ENCODE measurements at regions not wholly inside any gene's neighbourhood (a gene's known extent, or its start where the extent isn't known, plus 50 kb on each side); places are given as distances from the start of the nearest gene placed in this dataset.

DNA sequence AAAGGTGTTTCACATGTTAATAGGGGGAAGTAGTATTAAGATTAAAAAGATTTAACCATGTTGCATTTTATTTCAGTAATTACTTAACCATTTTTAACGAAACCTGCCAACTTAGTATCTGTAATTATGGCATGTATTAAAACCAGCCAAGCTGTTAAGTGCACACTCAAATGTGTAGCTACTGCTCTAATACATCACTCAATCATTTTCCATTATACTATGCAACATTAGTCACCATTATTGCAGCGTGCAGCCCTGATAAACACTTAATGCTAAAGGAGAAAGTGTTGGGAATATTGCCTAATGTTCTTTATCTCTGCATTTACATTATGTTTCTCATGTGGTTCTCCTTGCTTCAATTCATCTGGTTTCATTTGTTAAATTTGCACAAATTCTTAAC, 745.9 kb upstream of the FAM98A start:
- DNase-seq (ENCODE audit: low spot score): no peak

DNA sequence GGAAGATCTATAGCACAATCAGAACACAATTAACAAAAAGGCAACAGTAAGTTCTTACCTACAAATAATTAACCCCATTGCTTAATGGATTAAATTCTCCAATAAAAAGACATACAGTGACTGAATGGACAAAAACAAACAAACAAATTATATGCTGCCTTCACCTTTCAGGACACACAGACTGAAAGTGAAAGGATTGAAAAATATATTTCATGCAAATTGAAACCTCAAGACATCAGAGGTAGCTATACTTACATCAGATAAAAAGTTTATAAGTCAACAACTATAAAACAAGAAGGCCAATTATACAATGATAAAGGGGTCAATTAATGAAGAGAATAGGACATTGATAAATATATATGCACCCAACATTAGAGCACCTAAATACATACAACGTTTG, 741.2 kb upstream of the FAM98A start:
- no peak for DNase-seq (ENCODE audit: low spot score)

- no peak for DNase-seq (ENCODE audit: low spot score)
These were observed 738.6 kb upstream of the FAM98A start for GRCh38 chr2:34337735-34338134.

DNA sequence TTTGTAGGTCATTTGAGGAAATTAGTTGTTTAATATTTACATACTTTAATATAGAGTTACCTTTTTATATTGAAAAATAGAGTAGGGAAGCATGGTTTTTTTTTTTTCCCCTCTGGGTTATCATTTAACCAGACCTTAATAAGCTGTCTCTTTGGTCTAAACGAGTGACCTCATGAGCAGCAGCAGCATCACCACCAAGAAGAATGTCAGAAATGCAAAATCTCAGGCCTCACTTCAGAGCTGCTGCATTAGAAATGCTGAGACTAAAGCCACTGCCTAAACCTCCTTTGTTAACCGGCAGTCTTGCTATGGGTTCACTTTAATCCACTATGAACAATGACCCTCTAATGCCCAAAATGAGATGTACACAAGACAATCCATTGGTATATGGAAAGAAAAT, 733.7 kb upstream of the FAM98A start:
- no peak for DNase-seq (ENCODE audit: low spot score)

- no peak for DNase-seq (ENCODE audit: low spot score)
These were observed 721.0 kb upstream of the FAM98A start for GRCh38 chr2:34320056-34320455.

DNA sequence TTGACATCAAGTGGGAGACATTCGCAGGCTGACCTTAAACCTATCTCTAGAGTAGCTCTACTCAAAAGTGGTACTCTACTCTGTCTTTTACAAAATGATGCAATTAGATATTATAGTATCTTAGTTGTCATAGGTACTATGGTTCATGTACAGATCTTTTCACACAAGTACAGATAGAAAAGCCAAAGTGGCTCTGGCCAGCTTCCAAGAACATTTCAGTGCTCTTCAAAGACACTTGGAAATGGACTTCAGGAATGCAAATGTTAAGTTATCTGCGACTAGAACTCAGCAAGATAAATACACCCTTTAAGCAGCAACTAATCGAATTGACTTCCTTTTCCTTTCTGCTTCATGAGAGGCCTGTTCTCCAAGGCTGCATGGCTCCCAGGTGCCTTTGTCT, 718.7 kb upstream of the FAM98A start:
- no peak for DNase-seq (ENCODE audit: low spot score)

DNA sequence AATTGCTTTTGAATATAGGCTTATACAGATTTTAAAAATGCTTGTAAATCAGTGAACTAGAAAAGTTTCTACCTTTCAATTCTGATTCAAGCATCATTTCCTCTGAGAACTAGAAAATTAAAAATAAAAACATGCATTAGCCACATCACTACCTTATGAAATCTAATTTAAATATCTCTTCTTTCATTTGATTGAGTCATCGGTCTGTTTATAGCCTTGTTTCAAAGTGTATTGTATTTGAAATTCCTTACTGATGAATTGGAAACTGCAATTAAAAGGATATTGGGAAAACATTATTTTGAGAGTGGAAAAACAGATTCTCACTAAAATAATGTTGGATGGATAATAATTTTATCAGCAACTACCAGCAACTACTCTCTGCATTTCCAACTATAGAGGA, 717.7 kb upstream of the FAM98A start:
- DNase-seq (ENCODE audit: low spot score): no peak

DNA sequence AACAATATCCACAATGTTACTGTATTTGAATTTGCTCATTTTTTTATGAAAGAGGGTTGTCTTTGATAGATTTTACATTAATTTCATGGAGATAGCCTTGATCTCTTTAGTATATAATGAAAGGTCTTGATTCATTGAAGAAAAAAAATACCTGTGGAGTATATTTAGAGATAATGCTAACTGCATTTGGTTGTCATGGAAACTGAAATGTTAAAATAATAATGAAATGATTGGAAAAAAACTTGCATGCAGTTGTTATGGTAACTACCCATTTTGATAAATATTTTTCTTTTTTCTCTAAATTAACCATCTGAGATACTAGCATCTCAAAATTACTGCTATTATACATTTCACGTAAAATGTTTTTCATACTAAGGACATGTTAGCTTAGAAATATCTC, 712.7 kb upstream of the FAM98A start:
- no peak for DNase-seq (ENCODE audit: low spot score)

GRCh38 chr2:34308140-34308539, 709.0 kb upstream of the FAM98A start:
- no peak for DNase-seq (ENCODE audit: low spot score)

DNA sequence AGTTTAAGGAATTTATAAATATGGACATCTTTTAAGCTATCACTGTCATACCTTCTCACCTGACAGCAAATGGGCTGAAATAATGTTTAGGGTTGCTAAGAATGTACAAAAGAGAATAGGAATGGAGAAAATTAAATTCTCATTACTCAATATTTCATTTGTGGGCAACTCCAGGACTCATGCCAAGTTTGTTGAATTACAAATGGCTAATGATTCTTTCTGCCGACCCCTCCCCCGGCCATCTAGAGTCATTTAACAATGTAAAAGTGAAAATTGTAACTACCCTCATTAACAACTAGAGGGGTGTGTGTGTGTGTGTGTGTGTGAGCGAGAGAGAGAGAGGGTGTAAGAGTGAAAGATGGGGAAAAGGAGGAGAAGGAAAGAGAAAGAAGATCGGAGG, 708.5 kb upstream of the FAM98A start:
- no peak for DNase-seq (ENCODE audit: low spot score)

- DNase-seq (ENCODE audit: low spot score): no peak
These were observed 707.6 kb upstream of the FAM98A start for GRCh38 chr2:34306745-34307144.

DNA sequence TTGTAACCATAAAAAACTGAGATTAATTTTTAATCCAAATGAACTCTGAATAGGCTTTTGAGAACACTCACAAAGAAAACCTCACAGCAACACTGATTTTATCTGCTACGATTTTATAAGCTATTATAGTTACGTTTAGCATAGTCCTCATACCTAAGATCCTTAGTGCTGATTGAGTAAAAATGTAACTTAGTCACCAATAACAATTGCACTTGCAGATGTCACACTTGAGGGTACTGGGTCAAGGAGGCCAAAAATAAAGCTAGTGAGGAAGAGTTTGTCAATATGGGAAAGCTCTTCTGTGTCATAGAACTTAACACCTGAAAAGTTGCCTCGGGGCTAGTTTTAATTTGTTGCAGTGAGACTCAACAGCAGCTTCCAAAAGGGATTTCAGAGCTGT, 706.5 kb upstream of the FAM98A start:
- DNase-seq (ENCODE audit: low spot score): no peak

DNA sequence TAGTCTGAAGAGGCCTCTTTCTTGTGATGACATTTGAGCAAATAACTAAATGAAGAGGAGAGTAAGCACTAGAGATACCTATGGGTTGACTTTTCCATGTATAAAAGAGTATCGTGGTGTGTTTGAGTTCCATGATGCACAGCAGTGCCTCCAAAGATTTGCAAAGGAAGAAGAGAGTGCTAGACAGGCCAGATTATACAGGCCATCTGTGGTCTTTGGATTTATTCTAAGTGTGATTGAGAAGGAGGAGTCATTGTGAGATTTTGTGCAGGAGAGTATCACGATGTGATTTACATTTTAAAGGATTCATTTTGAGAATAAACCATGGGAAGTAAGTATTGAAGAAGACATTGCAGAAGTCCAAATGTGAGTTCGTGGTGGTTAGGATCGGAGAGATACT, 695.9 kb upstream of the FAM98A start:
- no peak for DNase-seq (ENCODE audit: low spot score)

- DNase-seq (ENCODE audit: low spot score): no peak
These were observed 692.0 kb upstream of the FAM98A start for GRCh38 chr2:34291076-34291475.

DNA sequence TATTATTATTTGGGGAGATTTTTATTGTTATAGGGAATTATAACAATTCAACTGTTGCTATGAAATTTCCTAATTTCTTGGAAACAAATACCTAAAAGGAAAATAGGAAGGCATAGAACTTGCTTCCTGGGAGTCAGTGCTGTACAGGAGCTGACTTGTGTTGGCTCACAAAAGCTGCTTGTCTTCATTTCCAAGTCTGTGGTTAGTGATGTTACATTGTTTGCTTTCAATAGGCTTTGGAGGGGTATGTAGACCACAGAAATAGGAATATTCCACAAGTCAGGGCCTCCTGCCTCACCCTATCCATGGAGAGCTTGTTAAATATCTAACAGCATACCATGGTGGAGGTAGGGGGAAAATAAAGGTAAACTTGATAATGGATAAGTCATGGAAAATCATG, 688.9 kb upstream of the FAM98A start:
- DNase-seq (ENCODE audit: low spot score): no peak

- DNase-seq (ENCODE audit: low spot score): no peak
These were observed 681.5 kb upstream of the FAM98A start for GRCh38 chr2:34280606-34281005.

DNA sequence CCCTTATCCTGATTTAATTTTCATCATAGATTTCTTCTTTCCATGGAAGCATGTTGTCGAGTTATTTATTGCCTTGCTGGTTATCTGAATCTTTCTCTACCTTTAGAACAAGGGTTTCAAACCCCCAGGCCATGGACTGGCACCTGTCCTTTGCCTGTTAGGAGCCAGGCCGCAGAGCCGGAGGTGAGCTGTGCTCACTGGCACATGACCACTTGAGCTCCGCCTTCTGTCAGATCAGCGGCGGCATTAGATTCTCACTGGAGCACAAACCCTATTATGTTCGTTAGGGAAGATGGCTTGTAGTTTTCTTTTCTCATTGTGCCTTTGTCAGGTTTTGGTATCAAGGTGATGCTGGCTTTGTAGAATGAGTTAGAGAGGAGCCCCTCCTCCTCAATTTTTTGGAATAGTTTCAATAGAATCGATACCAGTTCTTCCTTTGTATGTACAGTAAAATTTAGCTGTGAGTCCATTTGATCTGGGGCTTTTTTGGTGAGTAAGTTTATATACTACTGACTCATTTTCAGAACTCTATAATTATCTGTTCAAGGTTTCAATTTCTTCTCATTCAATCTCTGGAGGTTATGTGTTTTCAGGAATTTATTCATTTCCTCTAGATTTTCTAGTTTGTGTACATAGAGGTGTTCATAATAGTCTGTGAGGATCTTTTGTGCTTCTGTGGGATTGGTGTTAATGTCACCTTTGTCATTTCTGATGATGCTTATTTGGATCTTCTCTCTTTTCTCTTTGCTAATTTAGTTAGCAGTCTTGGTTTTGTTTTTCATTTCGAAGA, 668.0 kb upstream of the FAM98A start:
- no peak for DNase-seq (ENCODE audit: low spot score)

DNA sequence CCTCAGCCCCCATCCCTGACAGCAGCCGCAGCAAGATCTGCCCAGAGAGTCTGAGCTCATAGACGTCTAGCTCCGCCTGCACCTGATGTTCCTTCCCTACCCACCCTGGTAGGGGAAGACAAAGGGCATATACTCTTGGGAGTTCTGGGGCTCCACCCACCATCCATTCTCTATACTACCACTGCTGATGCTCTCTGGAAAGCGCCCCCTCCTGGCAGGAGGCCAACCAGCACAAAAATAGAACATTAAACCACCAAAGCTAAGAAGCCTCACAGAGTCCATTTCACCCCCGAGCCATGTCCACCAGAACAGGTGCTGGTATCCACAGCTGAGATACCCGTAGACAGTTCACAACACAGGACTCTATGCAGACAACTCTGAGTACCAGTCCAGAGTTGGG, 662.6 kb upstream of the FAM98A start:
- no peak for DNase-seq (ENCODE audit: low spot score)

DNA sequence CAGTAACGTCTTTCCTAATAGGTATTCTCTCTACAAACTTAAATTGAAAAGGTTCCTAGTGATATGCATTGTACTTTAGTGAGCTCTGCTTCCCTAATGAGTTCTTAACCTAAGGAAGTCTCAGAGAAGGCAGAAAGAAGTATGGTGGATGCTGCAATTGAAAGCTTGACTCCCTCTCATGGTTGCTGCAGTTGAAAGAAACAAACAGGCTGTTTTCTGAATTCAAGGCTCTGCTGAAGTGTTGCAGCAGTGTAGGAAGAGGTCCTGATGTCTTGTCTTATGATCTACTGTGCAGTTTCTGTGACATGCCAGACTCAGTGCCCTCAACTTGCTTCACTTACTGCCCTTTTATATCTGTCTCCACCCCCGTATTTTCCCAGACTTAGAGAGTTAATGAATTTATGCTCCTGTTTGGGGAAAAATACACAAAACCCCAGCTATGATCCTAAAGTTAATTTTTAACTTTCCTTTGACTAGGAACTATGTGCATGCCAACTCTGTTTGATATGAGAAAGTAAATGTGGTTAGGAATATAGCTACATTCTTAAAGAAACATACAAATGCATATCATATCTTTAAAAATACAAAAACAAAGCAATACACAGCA, 655.3 kb upstream of the FAM98A start:
- DNase-seq (ENCODE audit: low spot score): no peak

GRCh38 chr2:34252111-34252510, 653.0 kb upstream of the FAM98A start:
- DNase-seq (ENCODE audit: low spot score): no peak

GRCh38 chr2:34251578-34251977, 652.5 kb upstream of the FAM98A start:
- no peak for DNase-seq (ENCODE audit: low spot score)

DNA sequence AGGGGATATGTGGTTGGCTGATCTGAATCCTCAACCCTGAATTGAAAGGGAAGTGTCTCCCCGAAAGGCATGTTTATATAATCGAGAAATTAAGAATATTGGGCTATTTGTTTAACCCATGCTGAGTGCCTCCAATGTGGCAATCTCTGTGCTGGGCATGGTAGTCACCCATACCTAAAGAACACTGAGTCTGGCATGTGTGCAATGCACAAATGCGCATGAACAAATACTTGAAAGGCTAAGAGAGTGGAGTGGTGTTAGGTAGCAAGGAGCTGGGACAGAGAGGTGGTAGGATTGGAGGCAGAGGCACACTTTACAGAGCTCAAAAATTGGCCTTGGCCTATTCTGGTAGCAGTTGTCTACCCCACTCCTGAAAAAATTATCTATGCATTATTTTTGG, 645.1 kb upstream of the FAM98A start:
- DNase-seq (ENCODE audit: low spot score): no peak

DNA sequence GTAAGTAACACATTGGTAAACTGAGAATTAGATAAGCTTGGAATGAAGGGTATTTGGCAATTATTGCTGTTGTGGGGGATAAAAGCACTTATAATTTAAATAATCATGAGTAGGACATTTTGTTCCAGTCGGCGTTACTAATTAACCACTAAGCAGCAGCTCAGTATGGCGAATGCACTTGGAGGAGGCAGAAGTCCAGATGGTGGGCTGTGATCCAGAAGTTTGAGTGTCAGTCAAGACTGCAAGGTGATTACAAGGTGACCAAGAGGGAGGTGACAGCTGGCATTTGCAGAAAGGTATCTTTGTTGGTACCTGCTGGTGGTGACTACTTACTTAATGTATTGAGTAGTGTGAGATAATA, 643.6 kb upstream of the FAM98A start:
- DNase-seq (ENCODE audit: low spot score): no peak

Data from mesenteric fat pad (tissue), 1 donor.